CD4-positive, alpha-beta T cell treated with Interleukin-12 subunit alpha and Interleukin-12 subunit beta, for 1 hour (primary cell): ENCODE measurements at regions not wholly inside any gene's neighbourhood (a gene's known extent, or its start where the extent isn't known, plus 50 kb on each side); places are given as distances from the start of the nearest gene placed in this dataset.
"Not testable (repeated sequence)": the region's sequence is repeated elsewhere in the genome, so short reads cannot be mapped to it uniquely, and the experiment has no call there.

Experiments
- DNase-seq: peaks from one replicate; pipeline ENCODE4 v3.0.0-alpha.2; 2020

- DNase-seq = no peak
Observed at GRCh38 chr19:28726533-28727479, 486.1 kb downstream of the UQCRFS1 start.

DNA sequence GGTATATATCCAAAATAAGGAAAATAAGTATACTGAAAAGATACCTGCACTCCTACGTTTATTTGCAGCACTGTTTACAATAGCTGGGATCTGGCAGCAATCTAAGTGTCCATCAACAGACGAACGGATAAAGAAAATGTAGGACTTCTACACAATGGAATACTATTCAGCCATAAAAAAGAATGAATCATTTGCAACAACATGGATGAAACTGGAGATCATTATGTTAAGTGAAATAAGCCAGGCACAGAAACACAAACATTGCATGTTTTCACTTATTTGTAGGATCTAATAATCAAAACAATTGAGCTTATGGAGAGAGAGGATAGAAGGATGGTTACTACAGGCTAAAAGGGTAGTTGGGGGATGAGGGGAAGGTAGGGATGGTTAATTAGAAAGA lies 494.0 kb downstream of the UQCRFS1 start:
- no peak for DNase-seq

DNA sequence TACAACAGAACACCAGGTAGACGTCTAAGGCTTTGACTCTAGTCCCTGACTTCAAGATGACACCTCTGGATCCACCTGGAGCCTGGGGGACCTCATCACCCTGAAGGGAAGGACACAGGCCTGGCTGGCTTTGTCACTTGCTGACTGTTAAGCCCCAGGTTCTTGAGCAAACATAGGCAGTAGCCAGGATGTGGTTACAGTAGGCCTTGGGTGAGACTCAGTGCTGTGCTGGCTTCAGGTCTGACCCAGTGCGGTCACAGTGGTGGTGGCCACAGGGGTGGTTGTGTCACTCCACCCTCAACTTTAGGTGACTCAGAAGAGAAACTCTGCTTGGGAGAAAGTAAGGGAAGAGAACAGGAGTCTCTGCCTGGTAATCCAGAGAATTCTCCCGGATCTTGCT lies 497.8 kb downstream of the UQCRFS1 start:
- DNase-seq = no peak

DNA sequence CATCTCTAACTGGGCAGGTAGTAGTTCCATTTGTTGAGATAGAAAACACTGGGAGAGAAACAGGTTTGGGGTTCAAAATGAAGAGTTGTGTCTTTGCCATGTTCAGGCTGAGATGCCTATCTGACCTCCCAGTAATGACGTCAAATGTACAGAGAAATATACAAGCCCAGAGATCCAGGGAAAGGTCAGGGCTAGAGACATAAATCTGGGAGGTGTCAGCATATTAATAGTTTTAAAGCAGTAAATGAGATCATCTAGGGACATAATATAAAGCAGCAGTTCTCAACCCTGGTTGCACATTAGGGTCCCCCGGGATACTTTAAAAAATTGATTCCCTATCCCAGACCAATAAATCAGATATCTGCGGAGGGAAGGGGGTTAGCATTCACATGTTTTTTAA lies 501.5 kb downstream of the UQCRFS1 start:
- no peak for DNase-seq

GRCh38 chr19:28710278-28710677 lies 502.7 kb downstream of the UQCRFS1 start:
- DNase-seq = peak; percentile 48

GRCh38 chr19:28706693-28707092 lies 506.3 kb downstream of the UQCRFS1 start:
- DNase-seq = no peak

DNA sequence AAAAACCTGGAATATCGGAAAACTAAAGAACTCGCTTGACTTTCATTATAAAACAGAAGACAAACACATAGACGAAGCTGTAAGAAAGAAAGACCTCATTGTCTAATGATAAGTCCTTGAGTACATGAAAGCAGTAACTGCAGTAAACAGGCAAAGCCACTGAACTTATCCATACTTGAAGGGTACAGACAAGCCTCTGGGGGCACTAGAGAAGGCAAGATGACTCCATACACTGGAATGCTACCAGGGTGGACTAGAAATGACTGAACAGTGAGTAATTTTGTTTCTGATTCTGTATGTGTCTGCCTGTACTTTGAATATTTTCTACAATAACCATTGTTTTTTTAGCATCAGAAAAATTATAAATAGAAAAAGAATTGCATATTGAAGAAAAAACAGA lies 507.9 kb downstream of the UQCRFS1 start:
- DNase-seq = no peak

DNA sequence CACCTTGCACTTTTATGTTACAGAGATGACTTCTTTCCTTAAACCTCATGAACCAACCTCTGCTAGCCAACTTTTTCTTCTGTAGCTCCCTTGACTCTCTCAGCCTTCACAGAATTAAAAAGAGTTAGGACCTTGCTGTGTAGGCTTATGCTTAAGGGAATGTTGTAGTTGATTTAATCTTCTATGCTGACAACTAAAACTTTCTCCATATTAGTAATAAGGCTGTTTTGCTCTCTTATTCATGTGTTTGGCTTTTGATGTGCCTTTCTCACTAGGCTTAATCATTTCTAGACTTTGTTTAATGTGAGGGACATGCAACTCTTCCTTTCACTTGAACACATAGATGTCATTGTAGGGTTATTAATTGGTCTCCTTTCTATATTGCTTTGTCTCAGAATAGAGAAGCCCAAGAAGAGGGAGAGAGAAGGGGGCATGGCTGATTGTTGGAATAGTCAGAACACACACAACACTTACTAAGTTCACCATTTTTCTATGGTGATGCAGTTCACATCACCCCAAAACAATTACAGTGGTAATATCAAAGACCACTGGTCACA lies 509.5 kb downstream of the UQCRFS1 start:
- DNase-seq = no peak

GRCh38 chr19:28701491-28701890 lies 511.5 kb downstream of the UQCRFS1 start:
- DNase-seq = no peak

GRCh38 chr19:28700176-28700575 lies 512.8 kb downstream of the UQCRFS1 start:
- no peak for DNase-seq

DNA sequence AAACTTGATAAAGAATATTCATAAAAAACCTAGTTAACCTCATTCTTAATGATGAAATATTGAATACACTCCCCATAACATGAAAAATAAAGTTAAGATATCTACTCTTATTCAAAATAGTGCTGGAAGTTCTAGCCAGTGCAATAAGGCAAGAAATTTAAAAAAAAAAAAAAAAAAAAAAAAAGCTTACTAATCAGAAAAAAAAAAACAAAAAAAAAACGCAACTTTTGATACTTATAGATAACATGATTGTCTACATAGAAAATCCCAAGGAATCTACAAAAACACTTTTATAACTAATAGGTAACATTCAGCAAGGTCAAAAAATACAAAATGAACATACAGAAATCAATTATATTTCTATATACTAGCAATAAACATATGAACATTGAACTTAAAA lies 515.6 kb downstream of the UQCRFS1 start:
- no peak for DNase-seq

GRCh38 chr19:28694812-28695211 lies 518.1 kb downstream of the UQCRFS1 start:
- no peak for DNase-seq

DNA sequence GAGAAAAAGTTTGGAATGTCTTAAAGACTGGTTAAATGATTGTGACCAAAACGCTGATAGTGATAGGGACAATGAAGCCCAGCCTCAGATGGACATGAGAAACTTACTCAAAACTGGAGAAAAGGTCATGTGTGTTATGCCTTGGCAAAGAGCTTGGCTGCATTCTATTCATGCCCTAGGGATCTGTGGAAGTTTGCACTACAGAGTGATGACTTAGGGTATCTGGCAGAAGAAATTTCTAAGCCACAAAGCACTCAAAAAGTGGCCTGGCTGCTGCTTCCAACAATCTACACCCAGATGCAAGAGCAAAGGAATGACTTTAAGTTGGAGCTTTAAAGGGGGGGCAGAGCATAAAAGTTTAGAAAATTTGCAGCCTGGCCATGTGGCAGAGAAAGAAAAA lies 521.3 kb downstream of the UQCRFS1 start:
- DNase-seq = no peak

DNA sequence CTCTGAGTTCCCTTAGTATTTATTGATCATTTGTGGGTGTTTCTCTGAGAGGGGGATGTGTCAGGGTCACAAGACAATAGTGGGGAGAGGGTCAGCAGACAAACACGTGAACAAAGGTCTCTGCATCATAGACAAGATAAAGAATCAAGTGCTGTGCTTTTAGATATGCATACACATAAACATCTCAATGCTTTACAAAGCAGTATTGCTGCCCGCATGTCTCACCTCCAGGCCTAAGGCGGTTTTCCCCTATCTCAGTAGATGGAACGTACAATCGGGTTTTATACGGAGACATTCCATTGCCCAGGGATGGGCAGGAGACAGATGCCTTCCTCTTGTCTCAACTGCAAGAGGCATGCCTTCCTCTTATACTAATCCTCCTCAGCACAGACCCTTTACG lies 523.5 kb downstream of the UQCRFS1 start:
- not testable (repeated sequence) for DNase-seq

DNA sequence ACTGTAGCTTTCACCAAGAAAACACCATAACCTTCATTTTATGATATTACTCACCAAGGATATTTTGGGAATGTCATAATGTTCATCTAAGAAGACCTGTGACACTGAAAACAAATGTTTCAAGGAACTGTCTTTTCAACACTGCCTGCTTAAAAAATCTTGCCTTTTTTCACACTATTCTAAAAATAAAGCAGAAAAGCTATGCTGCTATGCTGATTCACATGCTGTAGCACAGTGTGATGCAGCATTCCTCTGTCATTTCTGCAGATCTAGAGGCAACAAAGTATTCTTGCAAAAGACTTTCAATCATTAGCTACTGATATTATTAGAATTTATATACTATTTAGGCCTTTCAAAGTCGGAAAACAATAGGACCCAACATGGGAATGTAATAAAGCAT lies 525.7 kb downstream of the UQCRFS1 start:
- DNase-seq = no peak

DNA sequence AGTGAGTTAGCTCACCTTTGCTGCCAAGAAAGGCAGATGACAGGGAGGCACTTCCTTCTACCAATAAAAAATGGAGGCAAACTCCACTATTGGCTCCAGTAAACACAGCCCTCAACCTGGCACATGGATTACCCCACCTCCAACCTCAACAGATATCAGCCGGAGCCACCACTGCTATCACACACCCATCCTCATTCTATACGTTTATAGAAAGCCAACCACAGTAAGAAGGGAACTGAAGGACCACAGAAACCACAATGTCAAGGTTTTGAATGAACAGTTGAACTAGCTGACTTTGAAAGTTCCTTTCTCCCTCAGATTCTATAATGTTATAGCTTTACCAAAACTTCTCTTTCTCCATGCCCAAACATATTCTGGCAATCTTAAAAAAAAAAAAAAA lies 526.2 kb downstream of the UQCRFS1 start:
- DNase-seq = no peak

- no peak for DNase-seq
Observed at GRCh38 chr19:28685802-28686201, 527.1 kb downstream of the UQCRFS1 start.

DNA sequence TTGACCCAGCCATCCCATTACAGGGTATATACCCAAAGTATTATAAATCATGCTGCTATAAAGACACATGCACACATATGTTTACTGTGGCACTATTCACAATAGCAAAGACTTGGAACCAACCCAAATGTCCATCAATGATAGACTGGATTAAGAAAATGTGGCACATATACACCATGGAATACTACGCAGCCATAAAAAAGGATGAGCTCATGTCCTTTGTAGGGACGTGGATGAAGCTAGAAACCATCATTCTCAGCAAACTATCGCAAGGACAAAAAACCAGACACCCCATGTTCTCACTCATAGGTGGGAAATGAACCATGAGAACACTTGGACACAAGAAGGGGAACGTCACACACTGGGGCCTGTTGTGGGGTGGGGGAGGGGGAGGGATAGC lies 527.9 kb downstream of the UQCRFS1 start:
- DNase-seq = not testable (repeated sequence)

DNA sequence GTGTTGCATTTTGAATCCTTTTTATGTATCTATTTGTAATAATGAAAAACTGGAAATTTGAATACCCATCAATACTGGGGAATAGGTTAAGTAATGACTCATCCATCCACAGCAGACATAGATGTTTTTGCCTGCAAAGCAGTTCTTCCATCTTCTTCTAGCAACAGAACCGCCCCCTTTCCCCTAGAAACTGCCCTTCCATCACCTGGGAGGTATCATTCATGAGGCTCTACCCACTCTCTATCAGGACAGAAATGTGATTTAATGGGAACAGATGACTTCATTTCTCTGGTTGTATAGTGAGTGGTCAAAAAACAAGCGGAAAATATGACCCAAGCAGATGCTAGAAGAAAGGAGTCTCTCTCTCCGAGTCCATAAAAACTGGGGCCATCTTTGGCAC lies 532.8 kb downstream of the UQCRFS1 start:
- no peak for DNase-seq

GRCh38 chr19:28670836-28671235 lies 542.1 kb downstream of the UQCRFS1 start:
- DNase-seq = no peak

- DNase-seq = no peak
Observed at GRCh38 chr19:28669804-28670203, 543.1 kb downstream of the UQCRFS1 start.

- DNase-seq = no peak
Observed at GRCh38 chr19:28667348-28667977, 545.5 kb downstream of the UQCRFS1 start.

- no peak for DNase-seq
Observed at GRCh38 chr19:28665748-28666147, 547.2 kb downstream of the UQCRFS1 start.

DNA sequence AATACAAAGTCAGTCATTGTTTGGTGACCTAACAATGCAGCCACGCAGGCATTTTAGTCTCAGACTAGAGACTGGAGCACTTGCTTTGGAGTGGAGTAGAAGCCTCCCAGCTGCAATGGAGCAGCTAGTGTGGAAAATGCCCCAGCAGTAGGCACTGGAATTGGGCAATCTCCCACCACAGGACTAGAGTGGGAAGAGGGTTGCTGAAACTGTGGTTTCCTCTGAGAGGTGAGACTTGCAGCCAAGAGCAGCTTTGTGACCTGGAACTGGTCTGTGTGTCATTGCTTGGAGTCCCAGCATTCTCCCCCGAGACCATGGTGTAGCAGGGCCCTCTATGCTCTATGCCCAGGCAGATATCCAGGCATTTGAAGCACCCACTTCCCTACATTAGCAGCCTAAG lies 556.3 kb downstream of the UQCRFS1 start:
- DNase-seq = no peak
